K562 (cell line): ENCODE measurements at regions not wholly inside any gene's neighbourhood (a gene's known extent, or its start where the extent isn't known, plus 50 kb on each side); places are given as distances from the start of the nearest gene placed in this dataset.

Experiments used
- ATAC-seq: fragments of 200-7000 bp; cut with Tn5 transposase; 3 replicates; pipeline ENCODE4 v1.9.1; 2020; ENCODE audit warnings: moderate library complexity
- BruUV-seq: library from RNA; stranded (reverse); fragments of 400-500 nt; replicated peaks from 2 replicates; lab custom pipeline; 2021; lab: Mats Ljungman, UMichigan
- CTCF ChIA-PET: fragments of 300-600 bp; formaldehyde crosslinking; extraction: SDS; loops from one replicate; lab custom pipeline; 2021; ENCODE audit warnings: low intra/inter-chr PET ratio; lab: Yijun Ruan, JAX
- POLR2A ChIA-PET: fragments of 300-600, 350-650 bp; sonication (Branson Sonifier 250); formaldehyde crosslinking; extraction: SDS; loops from one replicate; lab custom pipeline; 2021; ENCODE audit warnings: antibody characterized with exemption, inconsistent platforms; lab: Yijun Ruan, JAX
- DNase-seq, 4 experiments: peaks; one replicate each; pipeline versions ENCODE4 v3.0.0 to v3.0.0-alpha.2; 2011 to 2018; ENCODE audit warnings: low spot score in 3 of 4, mixed read lengths in 3 of 4; ENCODE audit errors: extremely low read depth in 1 of 4
- FAIRE-seq: peaks from 2 replicates; lab custom pipeline; 2011; peaks lifted over from hg19 to GRCh38; lab: Jason Lieb, UNC
- H2AFZ ChIP-seq: 2 replicates; pipeline ENCODE4 v1.6.0; 2011; ENCODE audit warnings: low read depth, low read length, control low read depth, inconsistent platforms
- H3K27ac ChIP-seq: fragments of 200-600 bp; 3 replicates; pipeline ENCODE4 v1.8.0; 2011; ENCODE audit warnings: low read depth, mild to moderate bottlenecking, control low read depth, inconsistent platforms, low read length, moderate library complexity, mixed read lengths; ENCODE audit errors: extremely low read depth
- H3K27me3 ChIP-seq, 2 experiments: fragments of 300-600 bp in 1 of 2; 2 replicates in 1 of 2; 3 replicates in 1 of 2; pipeline versions ENCODE4 v1.6.0 to v1.8.0; 2011; ENCODE audit warnings: inconsistent platforms in 2 of 2, low read length in 2 of 2, mild to moderate bottlenecking in 1 of 2, mixed read lengths in 1 of 2, moderate library complexity in 1 of 2; ENCODE audit not compliant: control insufficient read depth in 2 of 2, insufficient read depth in 2 of 2
- H3K36me3 ChIP-seq: fragments of 300-600 bp; 3 replicates; pipeline ENCODE4 v1.8.0; 2011; ENCODE audit warnings: mild to moderate bottlenecking, low read length, inconsistent platforms; ENCODE audit not compliant: control insufficient read depth, insufficient read depth
- H3K4me1 ChIP-seq, 2 experiments: fragments of 200-600 bp in 1 of 2; replicated peaks in 1 of 2; 2 replicates in 1 of 2; 3 replicates in 1 of 2; pipeline versions ENCODE4 v1.5.1 to v1.8.0; 2011; ENCODE audit warnings: inconsistent platforms in 2 of 2, low read length in 2 of 2, mild to moderate bottlenecking in 1 of 2, mixed read lengths in 1 of 2, moderate library complexity in 1 of 2; ENCODE audit not compliant: control insufficient read depth in 2 of 2, insufficient read depth in 2 of 2
- H3K4me2 ChIP-seq: 2 replicates; pipeline ENCODE4 v1.6.1; 2011; ENCODE audit warnings: low read length, control low read depth, inconsistent platforms, mixed read lengths; ENCODE audit not compliant: insufficient read depth
- H3K4me3 ChIP-seq: fragments of 200-600 bp; sonication (generic), shearing (Covaris generic); 2 replicates; pipeline ENCODE4 v1.5.1; 2016; ENCODE audit warnings: control low read depth, inconsistent platforms
- H3K79me2 ChIP-seq: fragments of 200-600 bp; 3 replicates; pipeline ENCODE4 v1.8.0; 2011; ENCODE audit warnings: low read length, inconsistent platforms; ENCODE audit not compliant: control insufficient read depth, insufficient read depth
- H3K9ac ChIP-seq, 2 experiments: 2 replicates each; pipeline versions ENCODE4 v1.6.0 to v1.6.1; 2011; ENCODE audit warnings: low read depth in 2 of 2, low read length in 2 of 2, control low read depth in 1 of 2, inconsistent platforms in 1 of 2, mild to moderate bottlenecking in 1 of 2, mixed read lengths in 1 of 2; ENCODE audit not compliant: insufficient read depth in 1 of 2
- H3K9me1 ChIP-seq: one replicate; pipeline ENCODE4 v1.6.0; 2011; ENCODE audit warnings: inconsistent platforms, mild to moderate bottlenecking, low read length, moderate library complexity; ENCODE audit not compliant: control insufficient read depth, insufficient read depth
- H3K9me3 ChIP-seq: replicated peaks from 2 replicates; pipeline ENCODE4 v1.5.1; 2011; ENCODE audit warnings: low read depth, low read length, inconsistent platforms; ENCODE audit not compliant: control insufficient read depth, insufficient read depth
- H4K20me1 ChIP-seq: replicated peaks from 2 replicates; pipeline ENCODE4 v1.6.1; 2011; ENCODE audit warnings: low read length, inconsistent platforms, mixed read lengths; ENCODE audit not compliant: control insufficient read depth, insufficient read depth
- CEBPZ ChIP-seq: fragments of 150-350 bp; IDR thresholded peaks from 2 replicates; pipeline ENCODE4 v1.6.1; 2014; ENCODE audit warnings: low read depth, mild to moderate bottlenecking, low read length, borderline replicate concordance
- DEAF1 ChIP-seq: fragments of 450-650 bp; formaldehyde crosslinking; IDR thresholded peaks from 2 replicates; pipeline ENCODE4 v1.4.0; 2020; ENCODE audit warnings: mild to moderate bottlenecking, moderate library complexity
- ELF4 ChIP-seq: fragments of 450-650 bp; formaldehyde crosslinking; IDR thresholded peaks from 2 replicates; pipeline ENCODE4 v1.4.0; 2022; ENCODE audit warnings: missing genetic modification characterization
- IFI16 ChIP-seq: fragments of 250-450 bp; sonication (Bioruptor Pico); IDR thresholded peaks from 2 replicates; pipeline ENCODE4 v2.1.2; 2022; ENCODE audit warnings: mild to moderate bottlenecking, inconsistent platforms
- ILK ChIP-seq: fragments of 450-650 bp; IDR thresholded peaks from 2 replicates; pipeline ENCODE4 v1.6.1; 2016; ENCODE audit warnings: missing genetic modification characterization, low read depth, mild to moderate bottlenecking, missing compliant biosample characterization, moderate library complexity, borderline replicate concordance
- MYC ChIP-seq, 2 experiments: fragments of 250-450 bp in 1 of 2; sonication (Bioruptor Pico) in 1 of 2; IDR thresholded peaks; 2 replicates each; pipeline versions ENCODE4 v1.5.1 to v1.6.1; 2012 to 2021; ENCODE audit warnings: low read depth in 2 of 2, borderline replicate concordance in 1 of 2, improper control_type of control experiment in 1 of 2, low read length in 1 of 2, mild to moderate bottlenecking in 1 of 2, moderate library complexity in 1 of 2
- NR2C2 ChIP-seq, 2 experiments: fragments of 200-800 bp in 1 of 2; sonication (Bioruptor generic) in 1 of 2; sonication (generic) in 1 of 2; formaldehyde crosslinking in 1 of 2; IDR thresholded peaks; 2 replicates each; pipeline versions ENCODE4 v1.6.1 to v1.8.0; 2016 to 2022; ENCODE audit warnings: mild to moderate bottlenecking in 1 of 2, missing compliant biosample characterization in 1 of 2, missing genetic modification characterization in 1 of 2, missing genetic modification reagents in 1 of 2
- PHB2 ChIP-seq: fragments of 450-650 bp; IDR thresholded peaks from 2 replicates; pipeline ENCODE4 v1.6.1; 2017; ENCODE audit warnings: low read depth
- ZNF174 ChIP-seq: fragments of 250-450 bp; sonication (Bioruptor Pico); IDR thresholded peaks from 2 replicates; pipeline ENCODE4 v1.4.0; 2020; ENCODE audit warnings: mild to moderate bottlenecking
- WGBS: fragments of 100-300 bp; shearing (Covaris generic); methylation state at CpG from one replicate; pipeline ENCODE4 v1.1.6; 2016; ENCODE audit warnings: low coverage, mixed read lengths; ENCODE audit not compliant: insufficient coverage; ENCODE audit errors: missing lambda C conversion rate; 5-methylcytosine and 5-hydroxymethylcytosine counted together
- in situ Hi-C: fragments of 300-500 bp; cut with MboI; formaldehyde crosslinking; loops from 4 replicates; pipeline ENCODE4 v1.15.0; 2018; ENCODE audit warnings: inconsistent platforms, mixed read lengths
- intact Hi-C: fragments of 100-400 bp; cut with micrococcal nuclease; formaldehyde crosslinking; loops from 2 replicates; pipeline ENCODE4 v1.14.2; 2022
- TF ChIP-seq, protein P1 (sequence below): fragments of 450-650 bp; IDR thresholded peaks from 2 replicates; pipeline ENCODE4 v1.6.1; 2018; ENCODE audit warnings: mild to moderate bottlenecking, low read depth; ENCODE audit not compliant: partially characterized antibody
- TF ChIP-seq, protein P2 (sequence below), 2 experiments: fragments of 450-650 bp in 1 of 2; sonication (generic) in 1 of 2; formaldehyde crosslinking; conservative IDR thresholded peaks; 2 replicates each; pipeline versions ENCODE4 v1.4.0 to v1.8.1; 2020 to 2022; ENCODE audit warnings: mild to moderate bottlenecking in 1 of 2, missing genetic modification reagents in 1 of 2

- TF ChIP-seq ILK (tag): no peak
- TF ChIP-seq, all 486 proteins: peak for 0
These were observed 554.9 kb downstream of the HTR7 start (continued) for GRCh38 chr10:90302758-90303481.

DNA sequence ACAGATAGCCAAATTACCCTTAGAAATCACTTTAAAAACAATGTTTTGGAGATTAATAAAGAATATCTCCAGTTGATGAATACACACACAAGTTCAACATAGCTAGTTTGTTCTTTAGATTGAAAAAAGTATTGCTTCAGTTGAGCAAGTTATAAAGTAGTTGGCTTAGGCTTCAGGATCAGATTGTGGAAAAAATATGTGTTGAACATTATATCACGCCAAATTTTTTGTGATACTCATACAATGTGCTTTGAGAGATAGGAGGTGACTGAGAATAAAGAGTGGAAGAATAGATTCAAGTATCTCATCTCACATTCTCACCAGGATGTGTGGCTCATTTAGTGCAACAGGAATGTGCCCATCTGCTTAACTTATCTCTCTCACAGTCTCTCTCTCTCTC, 553.3 kb downstream of the HTR7 start:
- CTCF ChIA-PET: no interaction called here
- BruUV-seq: no TSS peak
- Histone ChIP-seq H3K4me2 (no peak overlapping the region), H3K9me1 (no peaks in the 10 kb centered on the region), H2AFZ (no peak overlapping the region), H3K4me3 (no peak overlapping the region), H3K9me3 (no peaks in the 10 kb centered on the region), H3K27ac (no peak overlapping the region), H3K4me1 (no peaks in the 10 kb centered on the region), H3K9ac (no peak overlapping the region), H3K27me3 (no peaks in the 10 kb centered on the region), H3K79me2 (no peaks in the 10 kb centered on the region), H4K20me1 (no peaks in the 10 kb centered on the region), H3K36me3 (no peaks in the 10 kb centered on the region)
- FAIRE-seq: no peak
- in situ Hi-C loops: no loop called here
- no peak for DNase-seq
- intact Hi-C loops: no loop called here
- no peak for TF ChIP-seq ZNF174 (CRISPR knock-in tag)
- TF ChIP-seq DEAF1 (CRISPR knock-in tag): no peak
- TF ChIP-seq, protein P1, sequence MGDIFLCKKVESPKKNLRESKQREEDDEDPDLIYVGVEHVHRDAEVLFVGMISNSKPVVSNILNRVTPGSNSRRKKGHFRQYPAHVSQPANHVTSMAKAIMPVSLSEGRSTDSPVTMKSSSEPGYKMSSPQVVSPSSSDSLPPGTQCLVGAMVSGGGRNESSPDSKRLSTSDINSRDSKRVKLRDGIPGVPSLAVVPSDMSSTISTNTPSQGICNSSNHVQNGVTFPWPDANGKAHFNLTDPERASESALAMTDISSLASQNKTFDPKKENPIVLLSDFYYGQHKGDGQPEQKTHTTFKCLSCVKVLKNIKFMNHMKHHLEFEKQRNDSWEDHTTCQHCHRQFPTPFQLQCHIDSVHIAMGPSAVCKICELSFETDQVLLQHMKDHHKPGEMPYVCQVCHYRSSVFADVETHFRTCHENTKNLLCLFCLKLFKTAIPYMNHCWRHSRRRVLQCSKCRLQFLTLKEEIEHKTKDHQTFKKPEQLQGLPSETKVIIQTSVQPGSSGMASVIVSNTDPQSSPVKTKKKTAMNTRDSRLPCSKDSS: no peak
- TF ChIP-seq ELF4 (CRISPR knock-in tag): no peak
- TF ChIP-seq PHB2: no peak
- TF ChIP-seq CEBPZ: no peak
- TF ChIP-seq, protein P2, sequence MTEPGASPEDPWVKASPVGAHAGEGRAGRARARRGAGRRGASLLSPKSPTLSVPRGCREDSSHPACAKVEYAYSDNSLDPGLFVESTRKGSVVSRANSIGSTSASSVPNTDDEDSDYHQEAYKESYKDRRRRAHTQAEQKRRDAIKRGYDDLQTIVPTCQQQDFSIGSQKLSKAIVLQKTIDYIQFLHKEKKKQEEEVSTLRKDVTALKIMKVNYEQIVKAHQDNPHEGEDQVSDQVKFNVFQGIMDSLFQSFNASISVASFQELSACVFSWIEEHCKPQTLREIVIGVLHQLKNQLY (CRISPR knock-in tag; conservative IDR thresholded peaks at IDR 0.05): no peak
- no peak for TF ChIP-seq MYC (IDR thresholded peaks at IDR 0.05; ENCODE audit: low read depth, low read length)
- TF ChIP-seq MYC (CRISPR knock-in tag; IDR thresholded peaks at IDR 0.05; ENCODE audit: borderline replicate concordance, low read depth): no peak
- no peak for TF ChIP-seq NR2C2 (CRISPR knock-in tag; IDR thresholded peaks at IDR 0.05)
- TF ChIP-seq NR2C2 (tag; IDR thresholded peaks at IDR 0.05): no peak
- no peak for TF ChIP-seq IFI16 (CRISPR knock-in tag)
- no peak for ATAC-seq
- POLR2A ChIA-PET: no interaction called here
- WGBS: 0% methylated on average over 1 of the region's 1 CpG
